ENCODE measurements at regions not wholly inside any gene's neighbourhood (a gene's known extent, or its start where the extent isn't known, plus 50 kb on each side); places are given as distances from the start of the nearest gene placed in this dataset.
"Not testable (repeated sequence)": the region's sequence is repeated elsewhere in the genome, so short reads cannot be mapped to it uniquely, and the experiment has no call there.

- DNase-seq: no peak
Measured at GRCh38 chr2:176780348-176780747, 432.2 kb upstream of the HNRNPA3 start.

- DNase-seq: no peak
Measured at GRCh38 chr2:176781570-176782217, 430.9 kb upstream of the HNRNPA3 start.

- DNase-seq: no peak
Measured at GRCh38 chr2:176784633-176785200, 427.9 kb upstream of the HNRNPA3 start.

GRCh38 chr2:176789751-176790150 is 422.8 kb upstream of the HNRNPA3 start:
- no peak for DNase-seq

- no peak for DNase-seq
Measured at GRCh38 chr2:176790468-176790867, 422.1 kb upstream of the HNRNPA3 start.

GRCh38 chr2:176793792-176794191 is 418.8 kb upstream of the HNRNPA3 start:
- DNase-seq: no peak

- DNase-seq: no peak
Measured at GRCh38 chr2:176794392-176794791, 418.2 kb upstream of the HNRNPA3 start.

GRCh38 chr2:176795823-176796222 is 416.8 kb upstream of the HNRNPA3 start:
- DNase-seq: no peak

GRCh38 chr2:176796677-176797076 is 415.9 kb upstream of the HNRNPA3 start:
- not testable (repeated sequence) for DNase-seq

- DNase-seq: no peak
Measured at GRCh38 chr2:176804392-176804791, 408.2 kb upstream of the HNRNPA3 start.

GRCh38 chr2:176805345-176805744 is 407.2 kb upstream of the HNRNPA3 start:
- no peak for DNase-seq

- no peak for DNase-seq
Measured at GRCh38 chr2:176812246-176812775, 400.3 kb upstream of the HNRNPA3 start.

- no peak for DNase-seq
Measured at GRCh38 chr2:176813156-176813555, 399.4 kb upstream of the HNRNPA3 start.

- no peak for DNase-seq
Measured at GRCh38 chr2:176813621-176814049, 399.0 kb upstream of the HNRNPA3 start.

GRCh38 chr2:176814274-176814673 is 398.3 kb upstream of the HNRNPA3 start:
- DNase-seq: no peak

GRCh38 chr2:176814740-176815367 is 397.7 kb upstream of the HNRNPA3 start:
- no peak for DNase-seq

- DNase-seq: no peak
Measured at GRCh38 chr2:176817061-176817565, 395.5 kb upstream of the HNRNPA3 start.

GRCh38 chr2:176818076-176818475 is 394.5 kb upstream of the HNRNPA3 start:
- DNase-seq: no peak

GRCh38 chr2:176818617-176819016 is 394.0 kb upstream of the HNRNPA3 start:
- no peak for DNase-seq

- no peak for DNase-seq
Measured at GRCh38 chr2:176819306-176819705, 393.3 kb upstream of the HNRNPA3 start.

- no peak for DNase-seq
Measured at GRCh38 chr2:176820371-176820932, 392.1 kb upstream of the HNRNPA3 start.

GRCh38 chr2:176821350-176821749 is 391.2 kb upstream of the HNRNPA3 start:
- no peak for DNase-seq

GRCh38 chr2:176822060-176822459 is 390.5 kb upstream of the HNRNPA3 start:
- no peak for DNase-seq

- DNase-seq: no peak
Measured at GRCh38 chr2:176826356-176826755, 386.2 kb upstream of the HNRNPA3 start.
